HepG2 (cell line): ENCODE measurements at regions not wholly inside any gene's neighbourhood (a gene's known extent, or its start where the extent isn't known, plus 50 kb on each side); places are given as distances from the start of the nearest gene placed in this dataset.

Experiments
- ATAC-seq: fragments of 200-7000 bp; cut with Tn5 transposase; 3 replicates; pipeline ENCODE4 v1.9.1; 2020; ENCODE audit warnings: mild to moderate bottlenecking, moderate library complexity
- BruUV-seq: library from RNA; stranded (reverse); fragments of 400-500 nt; replicated peaks from 2 replicates; lab custom pipeline; 2021; lab: Mats Ljungman, UMichigan
- CTCF ChIA-PET: fragments of 300-600 bp; formaldehyde crosslinking; extraction: SDS; loops from one replicate; lab custom pipeline; 2021; ENCODE audit warnings: low total read pairs, inconsistent platforms, low intra/inter-chr PET ratio; lab: Yijun Ruan, JAX
- POLR2A ChIA-PET: fragments of 350-600 bp; sonication (Branson Sonifier 250); formaldehyde crosslinking; loops from one replicate; lab custom pipeline; 2020; ENCODE audit warnings: antibody characterized with exemption, inconsistent platforms; lab: Yijun Ruan, JAX
- DNase-seq: peaks from one replicate; pipeline ENCODE4 v3.0.0-alpha.2; 2015; ENCODE audit warnings: low spot score
- FAIRE-seq: peaks from 3 replicates; lab custom pipeline; 2011; peaks lifted over from hg19 to GRCh38; lab: Jason Lieb, UNC
- H2AFZ ChIP-seq: one replicate; pipeline ENCODE4 v1.6.1; 2011; ENCODE audit warnings: low read length, inconsistent platforms
- H3K27ac ChIP-seq: fragments of 300-600 bp; 3 replicates; pipeline ENCODE4 v1.8.0; 2011; ENCODE audit warnings: mixed run types, mild to moderate bottlenecking, mixed read lengths, low read length, inconsistent platforms; ENCODE audit not compliant: insufficient read depth; ENCODE audit errors: extremely low read length
- H3K27me3 ChIP-seq, 2 experiments: fragments of 200-600 bp in 1 of 2; 2 replicates in 1 of 2; 3 replicates in 1 of 2; pipeline versions ENCODE4 v1.6.0 to v1.8.0; 2011; ENCODE audit warnings: low read length in 2 of 2, mild to moderate bottlenecking in 2 of 2, moderate library complexity in 2 of 2, inconsistent platforms in 1 of 2; ENCODE audit not compliant: insufficient read depth in 2 of 2, control insufficient read depth in 1 of 2
- H3K36me3 ChIP-seq, 2 experiments: fragments of 200-600 bp in 1 of 2; replicated peaks in 1 of 2; 2 replicates in 1 of 2; 3 replicates in 1 of 2; pipeline versions ENCODE4 v1.5.1 to v1.8.0; 2011; ENCODE audit warnings: low read length in 2 of 2, inconsistent platforms in 1 of 2; ENCODE audit not compliant: insufficient read depth in 2 of 2, control insufficient read depth in 1 of 2
- H3K4me1 ChIP-seq: 2 replicates; pipeline ENCODE4 v1.5.1; 2012; ENCODE audit warnings: low read length, inconsistent platforms; ENCODE audit not compliant: insufficient read depth
- H3K4me2 ChIP-seq: 2 replicates; pipeline ENCODE4 v1.6.0; 2011; ENCODE audit warnings: low read depth, low read length, inconsistent platforms
- H3K4me3 ChIP-seq, 3 experiments: fragments of 200-600 bp in 1 of 3; sonication (generic), shearing (Covaris generic) in 1 of 3; replicated peaks in 1 of 3; 2 replicates each; pipeline ENCODE4 v1.5.1; 2011 to 2016; ENCODE audit warnings: low read length in 3 of 3, inconsistent platforms in 2 of 3, low read depth in 2 of 3, mild to moderate bottlenecking in 2 of 3, control low read depth in 1 of 3, mixed read lengths in 1 of 3; ENCODE audit not compliant: insufficient read depth in 1 of 3
- H3K79me2 ChIP-seq: one replicate; pipeline ENCODE4 v1.6.1; 2011; ENCODE audit warnings: low read length, inconsistent platforms; ENCODE audit not compliant: insufficient read depth
- H3K9ac ChIP-seq: 2 replicates; pipeline ENCODE4 v1.6.0; 2011; ENCODE audit warnings: mild to moderate bottlenecking, low read depth, low read length, inconsistent platforms; ENCODE audit not compliant: insufficient read depth
- H3K9me3 ChIP-seq: 2 replicates; pipeline ENCODE4 v1.5.1; 2012; ENCODE audit warnings: mild to moderate bottlenecking, low read length
- H4K20me1 ChIP-seq: 2 replicates; pipeline ENCODE4 v1.6.0; 2011; ENCODE audit warnings: inconsistent platforms, mild to moderate bottlenecking, low read length, moderate library complexity; ENCODE audit not compliant: insufficient read depth
- BORCS8-MEF2B ChIP-seq: sonication (generic); formaldehyde crosslinking; IDR thresholded peaks from 2 replicates; pipeline ENCODE4 v1.8.0; 2022; ENCODE audit warnings: mild to moderate bottlenecking, missing genetic modification reagents
- CCDC6 ChIP-seq: sonication (generic); formaldehyde crosslinking; IDR thresholded peaks from 2 replicates; pipeline ENCODE4 v1.8.1; 2022; ENCODE audit warnings: mild to moderate bottlenecking, missing genetic modification reagents, moderate library complexity
- CHD4 ChIP-seq: fragments of 200-600 bp; sonication (generic); IDR thresholded peaks from 2 replicates; pipeline ENCODE4 v1.7.0; 2017; ENCODE audit warnings: mild to moderate bottlenecking, low read length, borderline replicate concordance
- PCBP1 ChIP-seq: fragments of 200-400 bp; formaldehyde crosslinking; IDR thresholded peaks from 2 replicates; pipeline ENCODE4 v1.6.1; 2017; ENCODE audit warnings: mild to moderate bottlenecking, low read depth, low read length, borderline replicate concordance
- REXO4 ChIP-seq: sonication (generic); formaldehyde crosslinking; IDR thresholded peaks from 2 replicates; pipeline ENCODE4 v1.8.0; 2022; ENCODE audit warnings: missing genetic modification reagents, mild to moderate bottlenecking, borderline replicate concordance
- ZNF335 ChIP-seq: sonication (generic); formaldehyde crosslinking; IDR thresholded peaks from 2 replicates; pipeline ENCODE4 v1.4.0; 2020; ENCODE audit warnings: missing genetic modification reagents
- WGBS: methylation state at CpG from one replicate; pipeline ENCODE4 v1.1.6; 2017; ENCODE audit warnings: low lambda C conversion rate; 5-methylcytosine and 5-hydroxymethylcytosine counted together
- in situ Hi-C: cut with HindIII; loops from 2 replicates; pipeline ENCODE4 v1.10.0; 2017; ENCODE audit warnings: low pct_unique_long_range_greater_than_20kb; ENCODE audit not compliant: extremely low pct_ligation_motif_present
- intact Hi-C: fragments of 100-400 bp; cut with micrococcal nuclease; formaldehyde crosslinking; loops from one replicate; pipeline ENCODE4 v1.10.0; 2022; ENCODE audit not compliant: unreplicated experiment
- TF ChIP-seq, protein P1 (sequence below): sonication (generic); formaldehyde crosslinking; IDR thresholded peaks from 2 replicates; pipeline ENCODE4 v1.4.0; 2020; ENCODE audit warnings: mild to moderate bottlenecking, missing genetic modification reagents, borderline replicate concordance
- TF ChIP-seq, protein P2 (sequence below): sonication (generic); formaldehyde crosslinking; IDR thresholded peaks from 2 replicates; pipeline ENCODE4 v1.4.0; 2020; ENCODE audit warnings: mild to moderate bottlenecking, missing genetic modification reagents

DNA sequence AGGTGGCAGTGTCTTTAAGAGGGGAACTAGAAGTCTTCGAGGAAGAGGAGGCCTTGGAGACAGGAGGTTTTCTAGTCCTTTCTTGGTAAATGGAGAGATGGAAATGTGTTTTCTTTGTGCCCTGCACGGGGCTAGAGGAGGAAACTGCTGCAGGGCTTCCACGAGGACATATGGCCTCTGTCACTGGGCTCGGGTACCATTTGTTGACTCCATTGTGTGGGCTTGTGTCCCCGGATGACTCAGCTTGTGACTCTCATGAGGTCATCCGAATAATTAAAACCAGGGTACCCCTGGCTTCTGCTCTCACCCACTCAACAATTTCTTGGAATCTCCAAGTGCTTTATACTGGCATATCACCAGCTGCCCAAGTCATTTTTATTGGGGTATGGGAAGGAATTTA, 261.7 kb downstream of the KIF4B start (continued):
- TF ChIP-seq, protein P1, sequence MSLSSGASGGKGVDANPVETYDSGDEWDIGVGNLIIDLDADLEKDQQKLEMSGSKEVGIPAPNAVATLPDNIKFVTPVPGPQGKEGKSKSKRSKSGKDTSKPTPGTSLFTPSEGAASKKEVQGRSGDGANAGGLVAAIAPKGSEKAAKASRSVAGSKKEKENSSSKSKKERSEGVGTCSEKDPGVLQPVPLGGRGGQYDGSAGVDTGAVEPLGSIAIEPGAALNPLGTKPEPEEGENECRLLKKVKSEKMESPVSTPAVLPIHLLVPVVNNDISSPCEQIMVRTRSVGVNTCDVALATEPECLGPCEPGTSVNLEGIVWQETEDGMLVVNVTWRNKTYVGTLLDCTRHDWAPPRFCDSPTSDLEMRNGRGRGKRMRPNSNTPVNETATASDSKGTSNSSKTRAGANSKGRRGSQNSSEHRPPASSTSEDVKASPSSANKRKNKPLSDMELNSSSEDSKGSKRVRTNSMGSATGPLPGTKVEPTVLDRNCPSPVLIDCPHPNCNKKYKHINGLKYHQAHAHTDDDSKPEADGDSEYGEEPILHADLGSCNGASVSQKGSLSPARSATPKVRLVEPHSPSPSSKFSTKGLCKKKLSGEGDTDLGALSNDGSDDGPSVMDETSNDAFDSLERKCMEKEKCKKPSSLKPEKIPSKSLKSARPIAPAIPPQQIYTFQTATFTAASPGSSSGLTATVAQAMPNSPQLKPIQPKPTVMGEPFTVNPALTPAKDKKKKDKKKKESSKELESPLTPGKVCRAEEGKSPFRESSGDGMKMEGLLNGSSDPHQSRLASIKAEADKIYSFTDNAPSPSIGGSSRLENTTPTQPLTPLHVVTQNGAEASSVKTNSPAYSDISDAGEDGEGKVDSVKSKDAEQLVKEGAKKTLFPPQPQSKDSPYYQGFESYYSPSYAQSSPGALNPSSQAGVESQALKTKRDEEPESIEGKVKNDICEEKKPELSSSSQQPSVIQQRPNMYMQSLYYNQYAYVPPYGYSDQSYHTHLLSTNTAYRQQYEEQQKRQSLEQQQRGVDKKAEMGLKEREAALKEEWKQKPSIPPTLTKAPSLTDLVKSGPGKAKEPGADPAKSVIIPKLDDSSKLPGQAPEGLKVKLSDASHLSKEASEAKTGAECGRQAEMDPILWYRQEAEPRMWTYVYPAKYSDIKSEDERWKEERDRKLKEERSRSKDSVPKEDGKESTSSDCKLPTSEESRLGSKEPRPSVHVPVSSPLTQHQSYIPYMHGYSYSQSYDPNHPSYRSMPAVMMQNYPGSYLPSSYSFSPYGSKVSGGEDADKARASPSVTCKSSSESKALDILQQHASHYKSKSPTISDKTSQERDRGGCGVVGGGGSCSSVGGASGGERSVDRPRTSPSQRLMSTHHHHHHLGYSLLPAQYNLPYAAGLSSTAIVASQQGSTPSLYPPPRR: no peak
- TF ChIP-seq CCDC6 (CRISPR knock-in tag) (no peak), BORCS8-MEF2B (CRISPR knock-in tag) (no peak), REXO4 (no peak)
- TF ChIP-seq, all 625 proteins: peak for 0

DNA sequence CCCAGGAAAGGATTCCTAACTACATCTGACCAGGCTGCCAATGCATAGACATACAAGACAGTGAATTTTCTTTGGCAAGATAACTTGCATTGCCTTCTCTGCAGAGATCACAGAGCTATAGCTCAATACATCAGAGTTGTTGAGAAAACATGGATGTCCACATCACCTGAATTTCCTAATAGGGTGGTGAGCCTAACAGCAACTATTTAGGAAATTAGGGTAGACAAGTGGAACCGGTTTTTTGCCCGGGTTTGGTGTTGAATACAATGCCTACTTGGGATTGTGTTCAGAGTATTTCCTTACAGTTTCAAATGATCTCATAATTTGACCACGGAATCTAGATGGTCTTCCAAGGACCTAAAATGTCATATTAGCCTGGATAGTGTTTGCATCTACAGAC, 262.7 kb downstream of the KIF4B start:
- Histone ChIP-seq H3K27me3 (no peaks in the 10 kb centered on the region), H4K20me1 (no peaks in the 10 kb centered on the region), H3K4me1 (no peaks in the 10 kb centered on the region), H3K9ac (no peak overlapping the region), H3K4me2 (no peak overlapping the region), H2AFZ (no peak overlapping the region), H3K27ac (no peak overlapping the region), H3K4me3 (no peak overlapping the region), H3K36me3 (no peaks in the 10 kb centered on the region), H3K9me3 (no peaks in the 10 kb centered on the region), H3K79me2 (no peaks in the 10 kb centered on the region)
- TF ChIP-seq, protein P2, sequence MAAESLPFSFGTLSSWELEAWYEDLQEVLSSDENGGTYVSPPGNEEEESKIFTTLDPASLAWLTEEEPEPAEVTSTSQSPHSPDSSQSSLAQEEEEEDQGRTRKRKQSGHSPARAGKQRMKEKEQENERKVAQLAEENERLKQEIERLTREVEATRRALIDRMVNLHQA (CRISPR knock-in tag): no peak
- no peak for TF ChIP-seq ZNF335 (CRISPR knock-in tag)
- TF ChIP-seq PCBP1: no peak
- TF ChIP-seq CHD4: no peak
- in situ Hi-C loops: no loop called here
- DNase-seq (no peak), FAIRE-seq (no peak), ATAC-seq (no peak)
- intact Hi-C loops: no loop called here
- WGBS: 3% methylated on average over 3 of the region's 3 CpGs
- no TSS peak for BruUV-seq
- ChIA-PET POLR2A (no interaction called here), CTCF (no interaction called here)
